ENCODE measurements at regions not wholly inside any gene's neighbourhood (a gene's known extent, or its start where the extent isn't known, plus 50 kb on each side); places are given as distances from the start of the nearest gene placed in this dataset.
A peak's percentile ranks its signal among the peaks of the same experiment; 100 is the strongest.
"Not testable (repeated sequence)": the region's sequence is repeated elsewhere in the genome, so short reads cannot be mapped to it uniquely, and the experiment has no call there.

DNA sequence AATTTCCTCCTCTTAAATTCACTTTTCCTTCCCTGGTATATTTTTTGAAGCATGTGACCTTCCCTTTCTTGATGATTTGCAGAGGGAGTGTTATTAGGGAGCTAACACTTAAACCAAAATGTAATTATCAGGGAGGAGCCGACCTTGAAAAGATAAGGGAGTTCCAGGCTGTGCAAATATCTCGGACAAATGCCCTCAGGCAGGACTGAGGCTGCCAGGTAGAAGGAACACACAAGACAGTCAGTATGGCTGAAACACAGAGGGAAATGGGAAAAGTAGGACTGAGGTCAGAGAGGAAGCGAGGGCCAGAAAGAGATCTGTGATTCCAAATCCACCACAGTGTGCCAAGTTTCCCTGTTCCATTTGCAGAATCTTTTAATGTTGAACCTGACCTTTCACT, 221.0 kb downstream of the CNTN3 start:
- TF ChIP-seq, protein P1, sequence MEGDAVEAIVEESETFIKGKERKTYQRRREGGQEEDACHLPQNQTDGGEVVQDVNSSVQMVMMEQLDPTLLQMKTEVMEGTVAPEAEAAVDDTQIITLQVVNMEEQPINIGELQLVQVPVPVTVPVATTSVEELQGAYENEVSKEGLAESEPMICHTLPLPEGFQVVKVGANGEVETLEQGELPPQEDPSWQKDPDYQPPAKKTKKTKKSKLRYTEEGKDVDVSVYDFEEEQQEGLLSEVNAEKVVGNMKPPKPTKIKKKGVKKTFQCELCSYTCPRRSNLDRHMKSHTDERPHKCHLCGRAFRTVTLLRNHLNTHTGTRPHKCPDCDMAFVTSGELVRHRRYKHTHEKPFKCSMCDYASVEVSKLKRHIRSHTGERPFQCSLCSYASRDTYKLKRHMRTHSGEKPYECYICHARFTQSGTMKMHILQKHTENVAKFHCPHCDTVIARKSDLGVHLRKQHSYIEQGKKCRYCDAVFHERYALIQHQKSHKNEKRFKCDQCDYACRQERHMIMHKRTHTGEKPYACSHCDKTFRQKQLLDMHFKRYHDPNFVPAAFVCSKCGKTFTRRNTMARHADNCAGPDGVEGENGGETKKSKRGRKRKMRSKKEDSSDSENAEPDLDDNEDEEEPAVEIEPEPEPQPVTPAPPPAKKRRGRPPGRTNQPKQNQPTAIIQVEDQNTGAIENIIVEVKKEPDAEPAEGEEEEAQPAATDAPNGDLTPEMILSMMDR (IDR thresholded peaks at IDR 0.05; ENCODE audit: insufficient read depth, low read length): no peak
- H3K4me3 ChIP-seq (ENCODE audit: low read depth, low read length): no peak overlapping the region
- DNase-seq (ENCODE audit: low read depth): no peak

DNA sequence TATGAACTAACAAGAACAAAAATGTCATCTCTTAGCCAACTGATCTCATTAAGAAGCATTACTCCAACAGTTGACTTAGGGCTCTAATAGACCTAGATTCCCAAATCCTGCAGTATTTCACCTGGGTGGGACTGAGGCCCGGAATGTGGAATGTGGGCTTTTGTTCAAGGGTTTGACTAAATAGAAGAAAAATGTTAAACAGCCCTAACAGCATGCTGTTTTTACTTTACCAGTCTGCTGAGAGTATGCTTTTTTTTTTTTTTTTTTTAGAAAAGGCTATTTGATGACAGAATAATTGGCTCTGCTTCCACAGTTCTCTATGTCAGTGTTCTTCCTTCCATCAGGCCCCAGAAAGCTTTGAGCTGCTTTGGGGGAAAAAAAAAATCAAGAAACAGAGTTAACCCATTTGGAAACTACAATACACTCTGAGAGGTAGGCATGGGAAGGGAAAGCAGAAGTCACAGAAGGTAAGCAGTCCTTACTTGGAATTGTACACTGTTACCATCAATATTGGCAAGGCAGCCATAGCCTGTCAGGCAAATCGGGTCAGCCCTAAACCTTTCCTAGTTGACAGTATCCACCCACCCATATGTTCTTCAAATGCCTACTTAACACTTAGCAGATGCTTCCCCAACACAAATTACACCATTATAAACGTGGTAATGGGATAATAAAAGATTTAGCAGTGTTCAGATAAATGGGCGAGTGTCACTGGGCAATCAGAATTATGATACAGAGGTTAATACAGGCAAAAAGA, 224.2 kb downstream of the CNTN3 start:
- no peak overlapping the region for H3K4me3 ChIP-seq (ENCODE audit: low read depth, low read length)
- DNase-seq (ENCODE audit: low read depth): peak; percentile 56
- TF ChIP-seq, protein P1 (IDR thresholded peaks at IDR 0.05; ENCODE audit: insufficient read depth, low read length): no peak

DNA sequence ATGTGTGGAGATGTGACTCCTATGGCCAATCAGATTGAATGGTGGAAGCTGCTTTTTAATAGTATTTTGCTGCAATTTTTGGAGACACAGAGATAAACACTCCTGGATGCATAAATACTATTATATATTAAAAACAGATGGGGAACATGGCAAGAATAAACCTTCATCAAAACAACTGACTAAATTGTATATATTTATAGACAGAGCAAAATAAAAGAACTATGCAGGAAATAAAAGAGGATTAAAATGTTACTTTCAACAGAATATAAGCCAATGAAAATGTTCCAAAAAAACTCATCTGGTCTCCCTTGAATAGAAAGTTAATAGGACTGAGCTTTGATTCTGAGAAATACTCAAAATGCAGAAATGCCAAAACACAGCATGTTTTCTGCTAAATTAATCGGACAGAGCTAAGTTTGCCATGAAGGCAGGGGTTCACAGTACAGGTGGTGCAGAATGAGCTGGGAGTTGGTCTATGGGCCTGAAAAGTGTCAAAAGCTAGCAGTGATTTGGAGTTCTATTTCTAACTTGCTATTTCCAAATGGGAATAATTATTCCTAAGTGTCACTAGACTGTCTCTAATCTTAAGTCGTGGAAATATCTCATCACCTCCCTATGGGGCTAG, 227.2 kb downstream of the CNTN3 start:
- TF ChIP-seq, protein P1 (IDR thresholded peaks at IDR 0.05; ENCODE audit: insufficient read depth, low read length): no peak
- H3K4me3 ChIP-seq (ENCODE audit: low read depth, low read length): no peak overlapping the region
- no peak for DNase-seq (ENCODE audit: low read depth)

DNA sequence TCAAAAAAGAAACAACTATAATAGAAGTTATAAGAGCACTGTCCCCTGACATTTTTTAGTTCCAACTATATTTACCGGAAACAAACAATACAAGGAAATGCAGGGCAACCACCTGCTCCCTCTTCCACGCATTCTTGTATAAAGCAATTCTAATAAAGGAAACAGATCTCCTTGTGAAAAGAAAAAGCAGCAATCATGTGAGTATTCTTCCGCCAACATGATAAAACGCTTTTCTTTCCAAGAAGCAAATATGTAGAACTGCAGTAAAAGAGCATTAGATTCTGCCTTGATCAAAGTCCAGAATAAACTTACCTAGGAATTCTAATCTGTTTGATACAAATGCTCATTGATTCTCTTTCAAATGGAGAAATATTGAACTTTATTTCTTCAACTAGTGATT, 230.3 kb downstream of the CNTN3 start:
- H3K4me3 ChIP-seq (ENCODE audit: low read depth, low read length): no peak overlapping the region
- DNase-seq (ENCODE audit: low read depth): no peak
- TF ChIP-seq, protein P1 (IDR thresholded peaks at IDR 0.05; ENCODE audit: insufficient read depth, low read length): no peak

DNA sequence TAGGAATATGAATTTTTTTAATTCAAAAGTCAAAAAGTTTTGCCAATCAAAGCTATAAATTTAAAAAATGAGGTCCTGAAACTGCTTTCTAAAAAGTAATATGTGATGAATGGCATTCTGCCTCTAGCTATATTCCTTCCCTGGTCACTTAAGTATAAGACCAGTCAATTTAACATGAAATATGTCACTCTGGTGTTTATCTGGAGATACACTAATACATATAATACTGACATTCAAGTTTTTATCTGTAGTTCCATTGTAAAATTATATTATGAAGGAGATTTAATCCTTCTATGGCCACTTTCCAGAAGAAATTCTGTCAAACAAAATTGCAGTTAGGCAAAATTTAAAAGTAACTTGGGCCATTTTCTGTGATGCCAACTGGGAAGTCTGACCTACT, 236.8 kb downstream of the CNTN3 start:
- DNase-seq (ENCODE audit: low read depth): no peak
- TF ChIP-seq, protein P1 (IDR thresholded peaks at IDR 0.05; ENCODE audit: insufficient read depth, low read length): no peak
- H3K4me3 ChIP-seq (ENCODE audit: low read depth, low read length): no peak overlapping the region

DNA sequence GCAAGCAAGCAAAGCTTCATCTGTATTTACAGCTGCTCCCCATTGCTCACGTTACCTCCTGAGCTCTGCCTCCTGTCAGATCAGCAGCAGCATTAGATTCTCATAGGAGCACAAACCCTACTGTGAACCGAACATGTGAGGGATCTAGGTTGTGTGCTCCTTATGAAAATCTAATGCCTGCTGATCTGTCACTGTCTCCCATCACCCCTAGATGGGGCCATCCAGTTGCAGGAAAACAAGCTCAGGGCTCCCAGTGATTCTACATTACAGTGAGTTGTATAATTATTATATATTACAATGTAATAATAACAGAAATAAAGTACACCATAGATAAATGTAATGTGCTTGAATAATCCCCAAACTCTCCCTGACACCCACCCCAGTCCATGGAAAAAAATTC, 238.1 kb downstream of the CNTN3 start:
- peak; percentile 53 for DNase-seq (ENCODE audit: low read depth)
- not testable (repeated sequence) for H3K4me3 ChIP-seq (ENCODE audit: low read depth, low read length)
- TF ChIP-seq, protein P1 (IDR thresholded peaks at IDR 0.05; ENCODE audit: insufficient read depth, low read length): peak; percentile 60
